ENCODE measurements at regions not wholly inside any gene's neighbourhood (a gene's known extent, or its start where the extent isn't known, plus 50 kb on each side); places are given as distances from the start of the nearest gene placed in this dataset.

DNA sequence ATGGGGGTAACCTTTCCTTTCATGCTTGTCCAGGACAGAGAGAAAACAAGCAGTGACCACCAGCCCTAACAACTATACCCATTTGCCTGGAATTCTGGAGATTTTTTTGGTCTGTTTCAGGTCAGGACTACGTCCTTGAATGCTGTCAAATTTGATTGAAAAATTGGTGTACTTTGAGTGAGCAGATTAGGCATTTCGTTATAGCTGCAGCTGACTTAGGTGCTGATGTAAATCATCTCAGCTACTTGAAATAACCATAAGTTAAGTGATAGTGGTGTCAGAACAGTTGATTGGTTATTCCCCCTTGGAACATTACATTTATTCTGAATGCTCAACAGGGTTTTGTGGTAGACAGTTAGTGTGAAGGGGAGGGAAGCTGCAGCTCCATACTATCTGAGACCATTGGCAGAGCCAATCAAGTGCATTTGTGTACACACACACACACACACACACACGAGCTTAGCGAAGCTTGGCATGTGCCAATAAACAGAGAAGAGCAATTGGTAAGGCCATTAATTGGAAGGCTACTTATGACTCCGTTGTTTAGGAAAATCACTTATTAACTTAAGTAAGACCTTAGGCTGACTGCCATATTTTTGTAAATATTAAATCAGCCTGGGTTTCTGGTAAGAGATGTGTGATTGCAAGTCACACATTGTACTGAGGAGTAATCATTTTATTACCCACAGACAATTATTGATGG, 447.8 kb downstream of the MFSD1 start:
- H3K9me3 ChIP-seq (ENCODE audit: low read length): peaks cover 5% of the 10 kb centered on the region
- H4K20me1 ChIP-seq (ENCODE audit: insufficient read depth, low read depth, low read length): no peaks in the 10 kb centered on the region
- H3K4me3 ChIP-seq (ENCODE audit: low read length): no peak overlapping the region
- H3K79me2 ChIP-seq (ENCODE audit: low read length): no peaks in the 10 kb centered on the region
- no peak overlapping the region for H3K9ac ChIP-seq (ENCODE audit: low read length)
- H3K4me1 ChIP-seq (ENCODE audit: low read length): no peaks in the 10 kb centered on the region
- no peaks in the 10 kb centered on the region for H3K9me2 ChIP-seq (replicated peaks; ENCODE audit: insufficient read depth, low read length)
- H2AFZ ChIP-seq (ENCODE audit: low read length): no peak overlapping the region
- H3K4me2 ChIP-seq (ENCODE audit: low read depth, low read length, poor library complexity, severe bottlenecking): no peak overlapping the region
- no peaks in the 10 kb centered on the region for H3K36me3 ChIP-seq (ENCODE audit: insufficient read depth, low read length)
- no peak for DNase-seq
- no peak overlapping the region for H3K27ac ChIP-seq (ENCODE audit: low read length)
- H3K27me3 ChIP-seq (ENCODE audit: low read length): no peaks in the 10 kb centered on the region

GRCh38 chr3:159250961-159251360, 449.1 kb downstream of the MFSD1 start:
- Histone ChIP-seq H2AFZ (ENCODE audit: low read length) (no peak overlapping the region), H3K4me1 (ENCODE audit: low read length) (no peaks in the 10 kb centered on the region), H3K27ac (ENCODE audit: low read length) (no peak overlapping the region), H3K27me3 (ENCODE audit: low read length) (no peaks in the 10 kb centered on the region), H3K9me2 (replicated peaks; ENCODE audit: insufficient read depth, low read length) (no peaks in the 10 kb centered on the region), H3K36me3 (ENCODE audit: insufficient read depth, low read length) (no peaks in the 10 kb centered on the region), H4K20me1 (ENCODE audit: insufficient read depth, low read depth, low read length) (no peaks in the 10 kb centered on the region), H3K4me2 (ENCODE audit: low read depth, low read length, poor library complexity, severe bottlenecking) (no peak overlapping the region), H3K9ac (ENCODE audit: low read length) (no peak overlapping the region), H3K79me2 (ENCODE audit: low read length) (no peaks in the 10 kb centered on the region), H3K4me3 (ENCODE audit: low read length) (no peak overlapping the region), H3K9me3 (ENCODE audit: low read length) (peaks cover 5% of the 10 kb centered on the region)
- no peak for DNase-seq

GRCh38 chr3:159252274-159252673, 450.4 kb downstream of the MFSD1 start:
- Histone ChIP-seq H3K4me1 (ENCODE audit: low read length) (no peaks in the 10 kb centered on the region), H3K79me2 (ENCODE audit: low read length) (no peaks in the 10 kb centered on the region), H2AFZ (ENCODE audit: low read length) (no peak overlapping the region), H3K9me3 (ENCODE audit: low read length) (peaks cover 5% of the 10 kb centered on the region), H3K27ac (ENCODE audit: low read length) (no peak overlapping the region), H3K4me3 (ENCODE audit: low read length) (no peak overlapping the region), H3K9me2 (replicated peaks; ENCODE audit: insufficient read depth, low read length) (no peaks in the 10 kb centered on the region), H3K4me2 (ENCODE audit: low read depth, low read length, poor library complexity, severe bottlenecking) (no peak overlapping the region), H4K20me1 (ENCODE audit: insufficient read depth, low read depth, low read length) (no peaks in the 10 kb centered on the region), H3K27me3 (ENCODE audit: low read length) (no peaks in the 10 kb centered on the region), H3K36me3 (ENCODE audit: insufficient read depth, low read length) (no peaks in the 10 kb centered on the region), H3K9ac (ENCODE audit: low read length) (no peak overlapping the region)
- DNase-seq: no peak

GRCh38 chr3:159252772-159253384, 451.0 kb downstream of the MFSD1 start:
- Histone ChIP-seq H3K27me3 (ENCODE audit: low read length) (no peaks in the 10 kb centered on the region), H3K4me3 (ENCODE audit: low read length) (no peak overlapping the region), H3K9ac (ENCODE audit: low read length) (no peak overlapping the region), H4K20me1 (ENCODE audit: insufficient read depth, low read depth, low read length) (no peaks in the 10 kb centered on the region), H3K79me2 (ENCODE audit: low read length) (no peaks in the 10 kb centered on the region), H3K36me3 (ENCODE audit: insufficient read depth, low read length) (no peaks in the 10 kb centered on the region), H3K9me2 (replicated peaks; ENCODE audit: insufficient read depth, low read length) (no peaks in the 10 kb centered on the region), H3K4me1 (ENCODE audit: low read length) (no peaks in the 10 kb centered on the region), H3K4me2 (ENCODE audit: low read depth, low read length, poor library complexity, severe bottlenecking) (no peak overlapping the region), H3K27ac (ENCODE audit: low read length) (no peak overlapping the region), H2AFZ (ENCODE audit: low read length) (no peak overlapping the region), H3K9me3 (ENCODE audit: low read length) (peaks cover 5% of the 10 kb centered on the region)
- peak; percentile 83 for DNase-seq

DNA sequence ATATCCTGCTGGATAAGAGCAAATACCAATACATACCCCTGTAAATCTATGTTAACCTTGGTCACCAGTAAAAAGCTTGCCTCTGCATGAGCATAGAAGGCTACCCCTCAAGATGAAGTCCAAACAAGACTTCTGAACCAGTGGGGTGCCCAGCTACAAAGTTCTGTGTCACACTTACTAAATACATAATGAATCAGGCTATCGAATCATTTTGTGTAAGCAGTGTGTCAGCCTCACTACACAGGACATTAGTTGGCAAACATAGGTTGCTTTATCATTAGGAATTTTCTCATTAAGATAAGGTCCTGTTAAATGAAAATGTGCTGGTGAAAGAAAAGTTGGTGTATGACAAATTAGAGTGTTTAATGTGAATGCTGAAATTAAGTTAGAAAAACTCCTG, 452.0 kb downstream of the MFSD1 start:
- Histone ChIP-seq H2AFZ (ENCODE audit: low read length) (no peak overlapping the region), H3K27ac (ENCODE audit: low read length) (no peak overlapping the region), H3K4me1 (ENCODE audit: low read length) (no peaks in the 10 kb centered on the region), H3K9ac (ENCODE audit: low read length) (no peak overlapping the region), H3K27me3 (ENCODE audit: low read length) (no peaks in the 10 kb centered on the region), H3K79me2 (ENCODE audit: low read length) (no peaks in the 10 kb centered on the region), H3K9me3 (ENCODE audit: low read length) (peaks cover 5% of the 10 kb centered on the region), H3K4me2 (ENCODE audit: low read depth, low read length, poor library complexity, severe bottlenecking) (no peak overlapping the region), H3K36me3 (ENCODE audit: insufficient read depth, low read length) (no peaks in the 10 kb centered on the region), H4K20me1 (ENCODE audit: insufficient read depth, low read depth, low read length) (no peaks in the 10 kb centered on the region), H3K4me3 (ENCODE audit: low read length) (no peak overlapping the region), H3K9me2 (replicated peaks; ENCODE audit: insufficient read depth, low read length) (no peaks in the 10 kb centered on the region)
- DNase-seq: no peak

DNA sequence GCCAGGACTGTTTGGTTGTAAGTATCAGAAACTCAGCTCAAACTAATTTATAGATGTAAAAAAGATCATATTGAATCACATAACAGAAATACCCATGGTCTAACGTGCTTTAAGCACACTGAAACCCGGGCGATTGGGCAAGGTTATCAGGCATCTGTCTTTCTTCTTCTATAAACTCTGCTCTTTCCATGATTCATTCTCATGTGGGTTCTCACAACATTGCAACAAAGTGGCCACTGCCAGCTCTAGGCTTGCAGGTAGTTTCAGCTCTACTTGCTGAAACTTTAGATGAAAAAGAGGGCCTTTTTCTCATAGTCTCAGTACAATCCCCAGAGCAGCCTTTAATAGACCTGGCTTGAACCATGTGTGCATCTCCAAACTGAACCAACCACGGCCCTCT, 456.1 kb downstream of the MFSD1 start:
- H3K36me3 ChIP-seq (ENCODE audit: insufficient read depth, low read length): no peaks in the 10 kb centered on the region
- no peaks in the 10 kb centered on the region for H3K27me3 ChIP-seq (ENCODE audit: low read length)
- no peaks in the 10 kb centered on the region for H3K79me2 ChIP-seq (ENCODE audit: low read length)
- no peak overlapping the region for H3K27ac ChIP-seq (ENCODE audit: low read length)
- H4K20me1 ChIP-seq (ENCODE audit: insufficient read depth, low read depth, low read length): no peaks in the 10 kb centered on the region
- no peak overlapping the region for H3K4me3 ChIP-seq (ENCODE audit: low read length)
- H3K9me2 ChIP-seq (replicated peaks; ENCODE audit: insufficient read depth, low read length): no peaks in the 10 kb centered on the region
- no peak overlapping the region for H2AFZ ChIP-seq (ENCODE audit: low read length)
- DNase-seq: no peak
- H3K4me1 ChIP-seq (ENCODE audit: low read length): no peaks in the 10 kb centered on the region
- no peak overlapping the region for H3K4me2 ChIP-seq (ENCODE audit: low read depth, low read length, poor library complexity, severe bottlenecking)
- no peaks in the 10 kb centered on the region for H3K9me3 ChIP-seq (ENCODE audit: low read length)
- no peak overlapping the region for H3K9ac ChIP-seq (ENCODE audit: low read length)

- no peak overlapping the region for H3K4me3 ChIP-seq (ENCODE audit: low read length)
- no peaks in the 10 kb centered on the region for H3K4me1 ChIP-seq (ENCODE audit: low read length)
- H3K4me2 ChIP-seq (ENCODE audit: low read depth, low read length, poor library complexity, severe bottlenecking): no peak overlapping the region
- no peaks in the 10 kb centered on the region for H4K20me1 ChIP-seq (ENCODE audit: insufficient read depth, low read depth, low read length)
- H3K9me2 ChIP-seq (replicated peaks; ENCODE audit: insufficient read depth, low read length): no peaks in the 10 kb centered on the region
- H3K79me2 ChIP-seq (ENCODE audit: low read length): no peaks in the 10 kb centered on the region
- H3K9ac ChIP-seq (ENCODE audit: low read length): no peak overlapping the region
- no peak overlapping the region for H3K27ac ChIP-seq (ENCODE audit: low read length)
- no peak overlapping the region for H2AFZ ChIP-seq (ENCODE audit: low read length)
- DNase-seq: no peak
- no peaks in the 10 kb centered on the region for H3K36me3 ChIP-seq (ENCODE audit: insufficient read depth, low read length)
- no peaks in the 10 kb centered on the region for H3K27me3 ChIP-seq (ENCODE audit: low read length)
- no peaks in the 10 kb centered on the region for H3K9me3 ChIP-seq (ENCODE audit: low read length)
Measured at GRCh38 chr3:159258934-159259333, 457.1 kb downstream of the MFSD1 start.

GRCh38 chr3:159260049-159260662, 458.3 kb downstream of the MFSD1 start:
- peak; percentile 81 for DNase-seq
- no peaks in the 10 kb centered on the region for H4K20me1 ChIP-seq (ENCODE audit: insufficient read depth, low read depth, low read length)
- no peaks in the 10 kb centered on the region for H3K27me3 ChIP-seq (ENCODE audit: low read length)
- H3K36me3 ChIP-seq (ENCODE audit: insufficient read depth, low read length): no peaks in the 10 kb centered on the region
- no peaks in the 10 kb centered on the region for H3K4me1 ChIP-seq (ENCODE audit: low read length)
- H3K27ac ChIP-seq (ENCODE audit: low read length): no peak overlapping the region
- no peak overlapping the region for H2AFZ ChIP-seq (ENCODE audit: low read length)
- H3K9me3 ChIP-seq (ENCODE audit: low read length): no peaks in the 10 kb centered on the region
- no peaks in the 10 kb centered on the region for H3K9me2 ChIP-seq (replicated peaks; ENCODE audit: insufficient read depth, low read length)
- no peaks in the 10 kb centered on the region for H3K79me2 ChIP-seq (ENCODE audit: low read length)
- no peak overlapping the region for H3K4me3 ChIP-seq (ENCODE audit: low read length)
- H3K4me2 ChIP-seq (ENCODE audit: low read depth, low read length, poor library complexity, severe bottlenecking): no peak overlapping the region
- H3K9ac ChIP-seq (ENCODE audit: low read length): no peak overlapping the region
